GM04503 (cell line): ENCODE measurements at regions not wholly inside any gene's neighbourhood (a gene's known extent, or its start where the extent isn't known, plus 50 kb on each side); places are given as distances from the start of the nearest gene placed in this dataset.
"Not testable (repeated sequence)": the region's sequence is repeated elsewhere in the genome, so short reads cannot be mapped to it uniquely, and the experiment has no call there.

Experiments used
- DNase-seq: peaks from one replicate; pipeline ENCODE4 v3.0.0-alpha.2; 2012; ENCODE audit warnings: low read depth

DNA sequence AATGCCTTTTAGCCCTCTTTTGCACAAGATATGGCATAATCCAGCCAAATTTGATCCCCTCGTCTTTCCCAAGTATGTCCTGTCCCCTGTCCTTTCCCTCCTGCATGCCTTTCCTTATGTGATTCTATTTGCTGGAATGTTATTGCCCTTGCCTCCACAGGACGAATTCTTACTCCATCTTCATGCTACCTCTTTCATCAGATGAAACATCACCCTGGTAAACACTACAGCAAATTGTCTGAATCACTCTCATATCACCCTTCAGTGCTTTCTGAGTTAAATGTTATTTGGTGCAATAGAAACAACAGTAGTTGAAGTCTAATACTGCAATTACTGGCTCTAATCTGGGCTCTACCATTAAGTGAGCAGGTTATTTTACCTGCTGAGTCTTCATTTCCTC, 52.2 kb upstream of the FAT1 start:
- no peak for DNase-seq

DNA sequence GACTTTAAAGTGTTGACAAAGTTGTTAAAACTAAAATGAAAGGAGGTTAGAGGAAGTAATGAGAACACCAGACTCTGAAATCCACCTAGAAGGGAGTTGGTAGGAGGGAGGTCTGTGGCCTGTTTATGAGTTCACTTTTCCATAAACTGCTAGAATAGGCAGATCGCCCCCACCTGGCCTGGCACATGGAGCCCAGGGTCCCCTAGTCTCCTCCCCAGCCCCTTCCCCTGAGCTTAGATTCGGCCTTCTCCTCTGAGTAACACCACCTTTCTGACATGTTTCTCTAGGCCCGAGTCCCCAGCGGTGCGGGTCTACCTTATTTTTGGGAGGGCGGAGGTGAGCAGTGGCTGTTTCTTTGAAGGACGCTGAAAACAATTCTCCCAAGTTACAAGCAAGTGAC, 54.5 kb upstream of the FAT1 start:
- no peak for DNase-seq

DNA sequence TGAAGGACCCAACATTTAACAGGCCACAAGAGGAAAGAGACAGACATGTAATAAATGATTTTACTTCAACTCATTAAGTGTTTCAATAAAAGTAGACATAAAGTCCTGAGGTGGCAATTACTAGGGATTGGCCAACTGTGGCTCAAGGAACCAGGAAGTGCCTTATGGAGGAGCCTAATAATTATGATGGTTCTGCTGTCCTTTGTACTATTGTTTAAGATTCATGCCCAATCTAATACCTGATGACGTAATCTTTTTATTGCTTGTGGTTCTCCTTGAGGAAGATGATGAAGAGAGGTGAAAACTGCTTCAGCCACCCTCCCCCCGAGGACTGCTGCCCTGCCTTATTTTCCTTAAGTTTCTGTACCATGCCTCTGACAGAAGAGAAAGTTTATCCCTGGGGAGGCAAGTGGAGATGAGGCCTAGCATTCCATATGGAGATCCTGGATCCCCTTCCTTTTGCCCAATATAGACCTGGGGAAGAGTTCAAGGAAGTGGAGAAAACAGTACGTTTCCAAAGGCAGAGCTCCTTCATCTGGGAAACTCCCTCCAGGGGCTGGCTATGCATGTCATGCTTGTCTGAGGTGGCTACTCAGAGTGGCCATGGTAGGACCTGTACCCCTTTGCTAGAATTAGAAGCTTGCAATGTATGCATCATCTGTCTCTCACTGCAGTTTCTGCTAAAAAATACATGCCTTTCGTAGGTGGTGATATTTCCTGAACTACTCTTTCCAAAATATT, 56.8 kb upstream of the FAT1 start:
- DNase-seq: no peak

DNA sequence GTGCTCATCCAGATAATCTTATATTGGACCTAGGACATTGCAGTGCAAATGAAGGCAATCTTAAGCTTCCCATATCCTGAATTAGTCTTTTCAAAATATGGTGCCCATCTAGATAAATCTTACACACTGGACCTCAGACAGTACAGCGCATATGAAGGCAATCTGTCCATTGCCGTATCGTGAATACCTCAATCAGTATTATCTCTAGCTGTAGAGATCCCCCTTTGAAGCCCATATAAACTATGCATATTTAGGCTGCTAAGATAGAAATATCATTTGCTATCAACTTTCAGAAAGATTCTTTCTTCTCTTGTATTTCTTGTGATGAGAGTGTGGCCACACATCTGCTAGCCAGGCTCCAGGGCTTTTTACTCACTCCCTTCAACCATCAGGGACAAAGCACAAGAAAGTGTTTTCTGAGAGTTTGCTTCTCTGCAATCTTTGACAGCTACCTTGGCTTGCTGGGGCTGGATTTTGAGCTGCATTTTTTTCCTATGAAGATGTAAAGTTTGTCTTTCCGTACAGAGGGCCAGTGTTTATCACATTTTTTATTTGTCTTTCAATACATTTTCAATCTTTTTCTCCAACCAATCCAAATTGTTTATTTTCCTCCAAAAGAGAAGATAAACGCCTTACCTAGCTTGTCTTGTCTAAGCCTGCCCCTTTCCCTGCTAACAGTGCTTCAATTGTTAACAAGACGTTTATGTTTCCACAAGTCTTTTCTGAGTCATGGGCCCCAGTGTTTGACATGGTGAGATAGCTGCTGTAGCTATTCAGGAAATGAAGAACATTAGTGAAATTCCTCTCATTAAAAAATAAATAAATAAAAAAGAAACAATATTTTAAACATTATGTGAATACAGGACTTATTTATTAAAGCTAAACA, 57.6 kb upstream of the FAT1 start:
- DNase-seq: no peak

DNA sequence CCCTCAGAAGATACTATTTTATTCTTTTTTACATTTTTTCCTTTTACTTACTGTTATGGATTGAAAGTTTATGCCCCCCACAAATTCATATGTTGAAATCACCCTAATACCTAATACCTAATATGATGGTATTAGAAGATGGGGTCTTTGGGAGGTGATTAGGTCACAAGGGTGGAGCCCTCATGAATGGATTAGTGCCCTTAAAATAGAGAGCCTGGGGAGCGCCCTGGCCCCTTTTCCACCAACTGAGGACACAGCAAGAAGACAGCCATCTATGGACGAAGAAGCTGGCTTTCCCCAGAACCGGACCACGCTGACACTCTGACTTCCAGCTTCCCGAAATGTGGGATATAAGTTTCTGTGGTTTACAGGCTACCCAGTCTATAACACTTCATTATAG, 58.6 kb upstream of the FAT1 start:
- no peak for DNase-seq

DNA sequence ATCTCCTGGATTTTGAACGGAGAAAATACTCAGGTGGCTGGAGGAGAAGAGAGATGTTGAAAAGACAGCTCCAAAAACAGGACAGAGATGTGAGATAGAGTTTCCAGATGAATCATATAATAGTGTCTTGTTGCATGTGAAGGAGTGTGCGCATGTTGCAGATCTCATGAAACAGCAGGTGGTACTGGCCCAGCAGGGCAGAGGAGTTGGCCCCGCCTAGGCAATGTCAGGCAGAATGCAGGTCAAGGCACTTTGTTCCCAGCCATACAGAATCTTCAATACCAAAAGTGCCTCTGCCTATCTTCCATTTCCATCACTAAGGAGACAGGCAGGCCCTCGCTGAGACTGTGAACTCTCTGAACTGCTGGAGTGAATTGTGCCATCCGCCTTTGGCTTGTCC, 63.9 kb upstream of the FAT1 start:
- DNase-seq: no peak

DNA sequence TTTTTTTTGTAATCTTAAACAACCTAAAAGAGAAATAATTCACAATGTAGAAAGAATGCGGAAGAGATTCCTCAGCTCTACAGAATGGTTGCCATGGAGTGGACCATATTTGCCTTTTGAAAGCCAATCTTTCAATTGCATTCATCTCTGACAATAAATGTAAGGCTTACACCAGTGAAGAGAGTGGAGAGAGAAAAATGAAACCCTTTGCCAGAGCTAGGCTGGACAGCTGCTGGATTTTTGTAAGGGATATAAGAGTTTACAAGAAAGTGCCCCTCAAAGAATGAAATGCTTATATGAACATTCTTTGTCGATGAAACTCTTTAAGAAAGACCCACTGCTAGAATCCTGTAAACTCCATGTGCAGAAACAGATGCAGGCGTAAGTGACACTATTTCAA, 66.0 kb upstream of the FAT1 start:
- no peak for DNase-seq

DNA sequence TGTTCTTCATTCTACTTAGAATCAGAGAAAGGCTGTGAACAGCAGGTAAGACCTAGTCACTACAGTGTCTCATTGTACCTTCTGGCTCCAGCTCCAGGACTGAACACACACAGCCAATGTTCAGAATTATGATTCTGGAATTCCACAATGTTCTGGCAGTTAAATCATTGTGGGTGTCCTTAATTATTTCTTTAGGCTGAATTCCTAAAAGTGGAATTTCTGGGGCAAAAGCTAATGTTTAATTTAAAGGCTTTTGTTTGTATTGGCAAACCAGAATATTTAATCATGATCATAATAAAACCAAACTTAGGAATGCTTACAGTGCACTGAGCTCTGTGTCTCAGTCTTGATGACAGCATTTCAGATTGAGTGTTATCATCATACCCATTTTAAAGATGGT, 67.0 kb upstream of the FAT1 start:
- DNase-seq: no peak

DNA sequence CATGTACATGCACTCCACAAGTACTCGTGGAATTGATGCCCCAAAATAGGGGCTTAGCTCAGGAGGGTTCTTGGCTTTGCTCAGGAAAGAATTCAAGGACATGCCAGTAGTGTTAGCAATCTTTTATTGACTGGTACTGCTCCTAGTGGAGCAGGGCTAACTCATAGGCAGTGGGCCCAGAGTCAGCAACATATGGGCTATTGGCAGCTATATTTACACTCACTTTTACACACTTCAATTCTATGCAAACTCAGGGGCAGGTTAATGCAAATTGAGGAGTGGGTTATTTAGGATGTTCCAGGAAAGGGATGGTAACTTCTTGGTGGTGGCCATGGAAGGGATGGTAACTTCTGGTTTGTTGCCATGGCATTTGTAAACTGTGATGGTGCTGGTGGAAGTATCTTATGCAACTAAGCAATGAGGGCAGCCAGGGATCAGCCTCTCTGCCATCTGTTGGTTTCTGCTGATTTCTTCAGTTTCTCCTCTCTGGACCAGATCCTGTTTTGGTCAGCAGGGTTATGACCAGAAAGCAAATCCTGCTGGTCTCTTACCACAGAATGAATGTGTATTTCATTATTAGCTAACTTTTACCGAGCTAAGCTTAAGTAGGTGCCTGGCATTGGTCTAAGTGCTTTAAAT, 69.2 kb upstream of the FAT1 start:
- peak; percentile 72 for DNase-seq

DNA sequence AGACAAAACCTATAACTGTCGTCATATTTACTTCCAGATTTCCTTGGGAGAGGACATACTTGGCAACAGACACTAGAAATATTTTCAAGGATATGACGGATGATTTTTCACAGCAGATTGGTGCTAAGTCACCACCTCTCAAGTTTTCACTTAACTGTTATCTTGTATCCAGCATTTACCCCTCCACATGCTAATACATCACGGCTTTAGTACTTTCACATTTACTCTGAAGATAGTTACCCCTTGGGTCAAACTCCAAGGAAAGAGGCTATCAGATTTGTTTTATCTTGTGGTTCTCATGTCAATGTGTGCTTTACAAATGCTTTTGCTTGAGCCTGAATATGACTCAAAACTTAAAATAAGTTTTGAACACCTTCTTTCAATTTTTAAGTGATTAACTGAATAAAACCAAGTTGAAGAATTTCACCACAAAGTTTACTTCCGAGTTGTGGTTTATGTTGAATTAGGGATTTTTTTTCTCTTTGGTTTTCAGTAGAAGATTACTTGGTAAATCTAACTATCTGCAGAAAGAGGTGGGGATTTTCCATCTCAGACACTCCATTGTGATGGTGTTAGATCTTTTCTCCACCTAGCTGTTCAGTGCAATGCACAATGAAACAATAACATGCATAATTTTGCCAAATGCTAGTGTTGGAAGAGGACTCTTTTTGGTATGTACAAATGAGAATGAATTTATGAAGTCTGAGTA, 75.4 kb upstream of the FAT1 start:
- no peak for DNase-seq

DNA sequence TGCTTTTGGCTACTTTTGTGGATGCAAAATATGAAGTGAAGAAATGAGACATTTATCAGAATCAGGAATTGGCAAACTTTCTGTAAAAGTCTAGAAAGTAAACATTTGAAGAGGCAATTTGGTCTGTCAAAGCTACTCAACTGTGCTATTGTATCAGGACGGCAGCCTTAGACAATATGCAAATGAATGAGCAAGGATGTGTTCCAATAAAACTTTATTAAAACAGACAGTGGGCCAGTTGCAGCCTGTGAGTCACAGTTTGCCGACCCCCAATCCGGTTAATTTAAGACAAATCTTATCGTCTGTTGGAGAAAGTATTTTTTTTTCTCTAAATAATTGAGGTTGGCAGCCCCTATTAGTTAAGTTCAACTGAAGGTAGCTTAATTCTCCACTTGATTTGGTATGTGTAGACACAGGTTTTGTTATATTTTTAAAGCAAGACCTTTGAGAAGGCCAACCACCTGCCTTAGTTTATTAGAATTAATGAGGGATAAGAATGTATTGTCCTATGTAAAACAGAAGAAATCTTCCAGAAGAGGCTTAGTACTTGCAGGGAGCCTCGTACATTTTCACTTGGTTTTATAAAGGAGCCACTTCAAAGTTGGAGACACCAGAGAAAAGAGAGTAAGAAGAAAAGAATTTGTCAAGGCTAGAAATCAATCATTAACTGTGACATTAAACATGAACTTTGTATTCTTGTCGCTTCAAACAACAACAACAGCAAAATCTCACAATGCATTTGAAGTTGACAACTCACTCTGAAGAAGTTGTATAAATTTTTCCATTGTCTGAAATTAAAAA, 81.6 kb upstream of the FAT1 start:
- no peak for DNase-seq

DNA sequence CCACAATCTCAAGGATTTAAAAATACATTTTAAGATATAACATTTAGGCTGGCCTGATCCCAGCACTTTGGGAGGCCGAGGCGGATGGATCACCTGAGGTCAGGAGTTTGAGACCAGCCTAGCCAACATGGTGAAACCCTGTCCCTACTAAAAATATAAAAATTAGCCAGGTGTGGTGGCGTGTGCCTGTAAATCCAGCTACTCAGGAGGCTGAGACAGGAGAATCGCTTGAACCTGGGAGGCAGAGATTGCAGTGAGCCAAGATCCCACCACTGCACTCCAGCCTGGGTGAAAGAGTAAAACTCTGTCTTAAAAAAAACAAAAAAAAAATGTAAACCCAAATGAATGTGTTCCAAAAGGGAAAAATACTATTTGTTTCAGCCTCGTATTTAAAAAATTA, 82.3 kb upstream of the FAT1 start:
- DNase-seq: not testable (repeated sequence)

DNA sequence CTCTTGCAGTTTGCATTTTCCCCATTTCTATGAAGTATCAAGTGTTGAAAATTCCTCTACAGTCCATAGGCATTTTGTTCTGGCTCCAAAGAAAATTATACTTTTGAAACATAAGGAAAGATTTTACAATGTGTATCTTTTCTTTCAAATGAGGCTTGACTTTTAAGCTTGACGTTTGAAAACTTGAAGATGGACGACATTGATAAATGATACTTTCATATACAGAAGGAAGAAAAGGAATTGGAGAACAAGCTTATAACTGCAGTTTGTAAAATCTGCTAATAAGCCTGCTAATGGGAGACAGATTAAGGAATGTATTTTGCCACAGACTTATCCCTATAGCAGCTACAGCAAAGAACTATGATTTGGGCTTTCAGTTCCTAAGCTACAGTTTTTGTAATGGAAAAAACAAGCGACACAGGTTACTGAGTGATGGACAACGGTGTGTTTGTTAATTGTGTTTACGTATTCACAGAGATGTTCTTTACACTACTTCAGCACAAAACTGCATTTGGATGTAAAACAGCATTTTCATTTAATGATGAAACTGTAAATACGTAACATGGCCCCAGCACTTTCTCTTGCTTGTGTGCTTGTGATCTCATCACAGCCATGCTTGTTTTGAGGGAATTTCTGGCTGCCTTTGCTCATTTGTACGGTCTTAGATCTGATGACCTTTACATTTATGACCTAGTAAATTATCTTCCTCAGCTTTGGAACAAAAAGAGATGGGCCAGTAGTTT, 83.2 kb upstream of the FAT1 start:
- DNase-seq: no peak

DNA sequence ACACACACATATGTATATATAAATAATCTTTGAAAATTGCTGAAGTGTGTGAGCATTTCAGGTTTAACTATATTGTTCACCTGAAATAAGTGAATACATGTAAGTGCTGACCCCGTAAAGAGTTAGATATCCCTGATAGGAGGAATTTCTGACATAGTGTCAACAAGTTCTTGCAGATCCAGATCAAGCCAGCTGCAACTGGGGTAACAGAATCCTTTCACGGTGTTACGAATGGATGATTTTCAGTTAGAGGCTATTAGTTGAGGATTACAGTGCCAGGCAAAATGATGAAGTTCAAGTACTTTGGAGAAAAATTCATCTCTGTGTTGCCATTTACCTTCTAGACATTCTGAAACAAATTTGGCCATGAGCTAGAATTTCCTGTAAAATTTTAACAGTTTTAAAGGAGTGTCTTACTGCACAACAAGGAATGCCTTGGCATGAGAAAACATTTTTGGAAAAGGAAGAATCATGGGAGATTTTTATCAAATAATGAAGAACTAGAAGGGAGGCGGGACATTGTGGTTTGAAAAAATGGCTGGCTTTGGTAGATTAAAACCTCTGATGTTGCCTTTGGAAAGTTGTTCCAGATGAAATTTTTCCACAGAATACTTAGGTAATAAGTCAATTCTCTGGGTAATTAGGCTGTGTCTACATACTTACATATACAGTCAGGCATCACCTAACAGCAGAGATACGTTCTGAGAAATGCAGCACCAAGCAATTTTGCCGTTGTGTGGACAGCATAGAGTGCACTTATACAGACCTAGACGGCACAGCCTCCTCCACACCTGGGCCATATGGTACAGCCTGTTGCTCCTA, 84.4 kb upstream of the FAT1 start:
- peak; percentile 59 for DNase-seq

DNA sequence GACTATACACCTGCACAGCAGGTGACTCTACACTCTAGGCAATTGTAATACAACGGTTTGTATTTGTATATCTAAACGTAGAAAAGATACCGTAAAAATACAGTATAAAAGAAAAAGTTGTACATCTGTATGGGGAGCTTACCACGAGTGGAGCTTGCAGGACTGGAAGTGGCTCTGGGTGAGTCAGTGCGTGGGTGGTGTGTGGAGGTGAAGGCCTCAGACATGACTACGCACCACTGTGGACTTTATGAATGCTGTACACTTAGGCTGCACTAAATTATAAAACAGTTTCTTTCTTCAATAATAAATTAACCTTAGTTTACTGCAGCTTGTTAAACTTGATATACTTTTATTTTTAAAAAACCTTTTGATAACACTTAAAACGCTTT, 85.0 kb upstream of the FAT1 start:
- DNase-seq: no peak

DNA sequence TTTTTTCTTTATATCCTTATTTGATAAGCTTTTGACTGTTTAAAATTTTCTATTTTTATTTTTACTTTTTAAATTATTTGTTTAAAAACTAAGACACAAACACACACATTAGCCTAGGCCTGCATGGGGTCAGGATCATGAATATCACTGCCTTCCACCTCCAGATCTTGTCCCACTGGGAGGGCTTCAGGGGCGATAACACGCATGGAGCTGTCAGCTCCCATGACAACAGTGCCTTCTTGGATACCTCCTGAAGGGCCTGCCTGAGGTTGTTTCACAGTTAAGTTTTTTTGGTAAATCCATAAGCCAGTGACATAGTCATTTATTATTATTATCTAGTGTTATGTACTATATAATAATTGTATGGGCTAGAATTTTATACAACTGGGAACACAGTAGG, 85.4 kb upstream of the FAT1 start:
- no peak for DNase-seq

DNA sequence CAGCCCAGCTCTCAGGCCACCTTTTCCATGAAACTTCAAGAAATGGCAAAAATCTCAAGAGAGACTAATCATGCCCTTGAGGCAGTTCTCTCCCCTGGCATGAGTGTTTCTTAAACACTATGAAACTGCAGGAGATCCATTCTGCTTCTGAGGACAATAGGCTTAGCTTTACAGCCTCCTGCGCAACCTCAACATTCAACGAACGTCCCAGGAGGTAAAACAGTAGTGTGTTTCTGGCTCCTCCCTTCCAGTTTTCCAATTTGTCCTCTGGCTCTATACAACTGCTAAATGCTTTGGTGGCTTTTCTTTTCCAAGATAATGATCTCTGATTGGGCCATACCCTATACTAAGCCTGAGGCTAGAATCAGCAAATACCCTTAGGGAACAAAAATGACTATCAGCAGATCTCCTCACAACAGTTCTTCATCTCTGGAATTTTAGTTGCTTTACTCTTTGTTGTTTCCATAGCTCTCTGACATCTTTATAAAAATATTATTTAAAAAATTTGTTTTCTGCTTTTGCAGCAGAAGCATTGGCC, 87.0 kb upstream of the FAT1 start:
- no peak for DNase-seq

DNA sequence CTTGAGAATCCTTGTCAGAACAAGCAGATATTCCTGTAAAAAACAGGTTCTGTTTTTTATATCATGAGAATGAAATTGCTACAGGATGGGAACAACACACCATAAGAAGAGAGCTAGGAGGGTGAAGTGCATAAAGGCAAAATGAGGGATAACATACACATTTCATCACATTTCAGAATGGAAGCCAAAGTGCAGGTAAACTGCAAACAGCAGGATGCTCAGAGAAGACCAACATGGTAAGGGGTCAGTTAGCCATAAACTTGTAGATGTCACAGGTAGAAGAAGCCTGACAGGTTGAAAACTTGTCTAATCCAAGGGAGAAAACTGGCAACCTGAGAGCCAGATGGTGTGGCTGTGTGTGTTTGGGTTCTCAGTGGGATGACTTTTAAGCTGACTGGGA, 88.9 kb upstream of the FAT1 start:
- no peak for DNase-seq

DNA sequence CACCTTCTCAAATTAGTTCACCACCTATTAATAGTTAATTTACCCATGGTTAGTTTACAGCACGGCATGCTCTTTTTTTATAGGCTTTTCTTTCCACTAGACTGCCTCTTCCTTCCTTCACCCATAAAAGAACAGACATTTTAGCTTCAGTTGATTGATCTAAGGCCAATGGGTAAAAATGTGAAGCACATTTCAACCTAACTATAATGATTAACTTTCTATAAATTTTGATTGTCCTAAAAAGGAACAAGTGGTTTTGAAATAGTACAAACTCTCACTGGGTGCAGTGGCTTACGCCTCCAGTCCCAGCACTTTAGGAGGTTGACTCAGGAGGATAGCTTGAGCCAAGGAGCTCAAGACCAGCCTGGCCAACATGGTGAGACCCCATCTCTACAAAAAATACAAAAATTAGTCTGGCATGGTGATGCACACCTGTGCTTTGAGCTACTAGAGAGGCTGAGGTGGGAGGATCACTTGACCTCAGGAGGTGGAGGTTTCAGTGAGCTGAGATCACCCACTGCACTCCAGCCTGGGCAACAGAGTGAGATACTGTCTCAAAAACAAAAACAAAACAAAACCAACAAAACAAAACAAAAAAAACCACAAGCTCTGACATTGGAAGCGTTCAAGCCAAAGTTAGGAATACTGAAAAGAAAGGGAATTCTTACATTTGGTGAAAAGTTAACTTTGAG, 89.9 kb upstream of the FAT1 start:
- DNase-seq: no peak
